Suprapubic skin (tissue), 4 donors: ENCODE measurements at regions not wholly inside any gene's neighbourhood (a gene's known extent, or its start where the extent isn't known, plus 50 kb on each side); places are given as distances from the start of the nearest gene placed in this dataset.

Experiments used
- DNase-seq, 2 donors: peaks; one replicate each; pipeline ENCODE4 v3.0.0-alpha.2; 2019; ENCODE audit warnings: low spot score in 2 of 2
- H3K27ac ChIP-seq: fragments of 200-600 bp; sonication (generic); one replicate; pipeline ENCODE4 v1.5.1; 2019
- H3K27me3 ChIP-seq: fragments of 200-600 bp; sonication (generic); one replicate; pipeline ENCODE4 v1.5.1; 2019
- H3K36me3 ChIP-seq: fragments of 200-600 bp; sonication (generic); one replicate; pipeline ENCODE4 v1.5.1; 2019
- H3K4me1 ChIP-seq: fragments of 200-600 bp; sonication (generic); one replicate; pipeline ENCODE4 v1.5.1; 2019
- H3K4me3 ChIP-seq: fragments of 200-600 bp; sonication (generic); one replicate; pipeline ENCODE4 v1.5.1; 2019; ENCODE audit warnings: mild to moderate bottlenecking
- H3K9me3 ChIP-seq: fragments of 200-600 bp; sonication (generic); one replicate; pipeline ENCODE4 v1.5.1; 2019
- CTCF ChIP-seq, 2 donors: fragments of 200-600 bp in 1 of 2; fragments of 450-650 bp in 1 of 2; sonication (generic) in 1 of 2; IDR thresholded peaks; one replicate each; pipeline ENCODE4 v1.5.1; 2016 to 2019; ENCODE audit warnings: antibody characterized with exemption in 2 of 2, mild to moderate bottlenecking in 1 of 2, moderate library complexity in 1 of 2
- EP300 ChIP-seq: sonication (generic); formaldehyde crosslinking; IDR thresholded peaks from one replicate; pipeline ENCODE4 v1.6.1; 2017; ENCODE audit warnings: antibody characterized with exemption
- POLR2A ChIP-seq, 2 donors: fragments of 450-650 bp; IDR thresholded peaks; one replicate each; pipeline ENCODE4 v1.6.1; 2017; ENCODE audit warnings: antibody characterized with exemption in 2 of 2, mild to moderate bottlenecking in 2 of 2, moderate library complexity in 2 of 2
- POLR2AphosphoS5 ChIP-seq, 3 donors: sonication (generic); formaldehyde crosslinking; IDR thresholded peaks; one replicate each; pipeline ENCODE4 v1.6.1; 2017; ENCODE audit warnings: antibody characterized with exemption in 3 of 3
- WGBS: methylation state at CpG from one replicate; pipeline ENCODE4 v1.1.5; 2018; 5-methylcytosine and 5-hydroxymethylcytosine counted together

GRCh38 chr9:86445671-86446070 is 91.5 kb upstream of the TUT7 start:
- no peaks in the 10 kb centered on the region for H3K4me1 ChIP-seq

GRCh38 chr9:86443992-86444391 is 89.8 kb upstream of the TUT7 start:
- Histone ChIP-seq H3K4me3 (no peak overlapping the region), H3K27ac (no peak overlapping the region), H3K9me3 (no peaks in the 10 kb centered on the region), H3K4me1 (no peaks in the 10 kb centered on the region), H3K27me3 (no peaks in the 10 kb centered on the region), H3K36me3 (no peaks in the 10 kb centered on the region)
- 77% methylated on average over 3 of the region's 3 CpGs for WGBS
- no peak for TF ChIP-seq POLR2AphosphoS5 (IDR thresholded peaks at IDR 0.05)
- no peak for DNase-seq

More at GRCh38 chr9:86445671-86446070, 91.5 kb upstream of the TUT7 start:
- WGBS = 39% methylated on average over 1 of the region's 1 CpG
- Histone ChIP-seq H3K27me3 (no peaks in the 10 kb centered on the region), H3K9me3 (no peaks in the 10 kb centered on the region), H3K36me3 (no peaks in the 10 kb centered on the region), H3K4me3 (no peak overlapping the region), H3K27ac (no peak overlapping the region)
- no peak for DNase-seq
- TF ChIP-seq CTCF (IDR thresholded peaks at IDR 0.05) (no peak), POLR2AphosphoS5 (IDR thresholded peaks at IDR 0.05) (no peak), EP300 (no peak), POLR2A (IDR thresholded peaks at IDR 0.05) (no peak)

DNA sequence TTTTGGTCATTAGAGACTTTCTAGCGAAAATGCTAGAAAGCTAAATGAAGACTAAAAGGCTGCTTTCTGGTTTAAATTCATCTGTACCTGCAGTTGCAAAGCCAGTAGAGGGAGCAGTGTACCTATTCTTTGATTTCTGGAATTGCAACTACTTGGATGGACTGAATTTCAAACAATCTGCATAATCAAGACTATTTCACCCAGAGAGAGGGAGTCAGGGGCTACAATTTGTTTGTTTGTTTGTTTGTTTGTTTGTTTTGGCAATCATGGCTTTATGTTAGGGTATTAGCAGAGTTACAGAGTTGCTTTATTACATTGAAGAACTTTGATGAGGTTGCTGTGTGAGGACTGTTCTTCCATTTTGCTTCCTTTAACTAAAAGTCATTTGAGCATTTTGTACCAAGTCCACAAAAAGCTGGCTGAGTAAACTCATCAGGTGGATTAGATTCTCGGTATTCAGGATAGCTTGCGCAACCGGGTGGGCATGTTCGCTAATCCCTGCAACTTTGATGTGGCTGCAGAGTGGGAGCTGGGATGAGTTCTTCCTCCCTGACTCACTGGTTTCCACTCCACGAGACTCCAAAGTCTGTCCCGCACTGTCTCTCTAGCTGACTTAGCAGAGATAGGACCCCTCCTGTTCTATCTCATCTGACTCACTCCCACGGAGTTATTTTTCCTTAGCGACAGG is 80.0 kb upstream of the TUT7 start:
- H3K27ac ChIP-seq = peak overlapping the region; percentile 19
- H3K36me3 ChIP-seq = no peaks in the 10 kb centered on the region
- H3K9me3 ChIP-seq = no peaks in the 10 kb centered on the region
- H3K4me1 ChIP-seq = peaks cover 5% of the 10 kb centered on the region
- no peak overlapping the region for H3K4me3 ChIP-seq
- peak in 1 of 2 donors; percentile 81 for DNase-seq
- TF ChIP-seq CTCF (IDR thresholded peaks at IDR 0.05) = peak; percentile 44 to 60
- no peak for TF ChIP-seq POLR2AphosphoS5 (IDR thresholded peaks at IDR 0.05)
- 33% methylated on average over 9 of the region's 9 CpGs for WGBS
- no peaks in the 10 kb centered on the region for H3K27me3 ChIP-seq

DNA sequence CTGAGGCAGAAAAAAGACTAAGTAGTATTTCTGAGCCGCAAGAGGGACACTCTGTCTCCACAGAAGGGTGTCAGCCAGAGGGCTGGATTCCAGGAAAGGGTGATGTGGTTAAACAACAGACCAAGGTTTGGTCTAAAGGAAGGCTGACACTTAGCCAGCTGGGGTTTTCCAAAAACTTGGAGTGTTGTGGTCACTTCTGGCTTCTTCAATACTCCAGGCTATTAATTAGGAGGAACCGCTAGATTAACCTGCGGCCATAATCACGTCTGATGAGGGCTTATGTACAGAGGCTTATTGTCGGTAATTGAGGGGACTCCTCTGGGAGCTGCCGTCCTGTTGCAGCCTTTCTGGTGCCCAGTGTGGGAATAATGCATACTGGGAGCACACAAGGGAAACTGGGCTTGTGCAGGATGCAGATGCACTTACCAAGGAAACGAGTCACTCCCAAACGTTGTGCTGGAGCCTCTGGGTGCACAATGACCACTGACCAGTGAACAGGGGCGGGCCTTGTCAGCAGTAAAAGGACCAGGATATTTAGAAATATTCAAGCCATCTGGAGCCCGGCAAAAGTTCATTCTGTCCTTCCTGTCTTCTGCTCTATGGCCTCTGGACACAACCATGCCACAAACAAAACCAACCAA is 70.2 kb upstream of the TUT7 start:
- Histone ChIP-seq H3K27me3 (no peaks in the 10 kb centered on the region), H3K4me3 (no peak overlapping the region), H3K4me1 (peaks cover 5% of the 10 kb centered on the region), H3K36me3 (no peaks in the 10 kb centered on the region), H3K9me3 (no peaks in the 10 kb centered on the region), H3K27ac (no peak overlapping the region)
- TF ChIP-seq POLR2A (IDR thresholded peaks at IDR 0.05) (no peak), POLR2AphosphoS5 (IDR thresholded peaks at IDR 0.05) (no peak), EP300 (no peak), CTCF (IDR thresholded peaks at IDR 0.05) (no peak)
- no peak for DNase-seq
- 69% methylated on average over 10 of the region's 10 CpGs for WGBS

- Histone ChIP-seq H3K4me3 (no peak overlapping the region), H3K27me3 (no peaks in the 10 kb centered on the region), H3K4me1 (peaks cover 7% of the 10 kb centered on the region), H3K36me3 (no peaks in the 10 kb centered on the region), H3K27ac (no peak overlapping the region), H3K9me3 (no peaks in the 10 kb centered on the region)
- 60% methylated on average over 10 of the region's 10 CpGs for WGBS
- no peak for DNase-seq
- TF ChIP-seq CTCF (IDR thresholded peaks at IDR 0.05) (peak; percentile 51 to 61), POLR2A (IDR thresholded peaks at IDR 0.05) (no peak), POLR2AphosphoS5 (IDR thresholded peaks at IDR 0.05) (no peak), EP300 (no peak)
Measured at GRCh38 chr9:86413971-86414880, 60.0 kb upstream of the TUT7 start.
